ENCODE measurements at regions not wholly inside any gene's neighbourhood (a gene's known extent, or its start where the extent isn't known, plus 50 kb on each side); places are given as distances from the start of the nearest gene placed in this dataset.

- TF ChIP-seq CTCF (IDR thresholded peaks at IDR 0.05; ENCODE audit: low read length): no peak
- no peak for TF ChIP-seq EZH2 (IDR thresholded peaks at IDR 0.05; ENCODE audit: borderline replicate concordance, low read length)
These were observed 166.2 kb downstream of the AVL9 start for GRCh38 chr7:32661501-32661900.
